ENCODE measurements at regions not wholly inside any gene's neighbourhood (a gene's known extent, or its start where the extent isn't known, plus 50 kb on each side); places are given as distances from the start of the nearest gene placed in this dataset.

- TF ChIP-seq CTCF (IDR thresholded peaks at IDR 0.05) (no peak), POLR2A (IDR thresholded peaks at IDR 0.05) (no peak)
Measured at GRCh38 chr3:153702106-153702505, 419.1 kb upstream of the ARHGEF26 start.

Measured in body of pancreas (tissue), 4 donors.